ENCODE measurements at regions not wholly inside any gene's neighbourhood (a gene's known extent, or its start where the extent isn't known, plus 50 kb on each side); places are given as distances from the start of the nearest gene placed in this dataset.

DNA sequence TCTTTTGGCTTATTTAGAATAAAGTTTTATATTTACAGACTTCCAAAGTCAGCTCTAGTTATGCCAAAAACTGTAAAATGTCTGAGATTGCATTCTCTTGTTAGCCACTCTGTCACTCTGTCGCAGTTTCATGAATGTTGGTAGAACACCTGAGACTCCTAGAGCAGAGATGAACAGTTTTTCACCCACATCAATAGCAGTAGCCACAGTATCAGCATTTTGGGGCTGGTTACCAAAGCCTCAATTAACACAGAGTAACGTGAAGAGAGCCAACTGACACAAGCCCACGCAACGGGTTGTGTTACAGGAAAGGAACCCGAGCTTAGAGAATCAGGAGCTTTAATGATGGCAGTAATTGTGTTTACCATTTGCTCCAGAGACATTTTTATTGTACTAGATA lies 443.0 kb upstream of the SLC39A10 start:
- TF ChIP-seq CTCF (IDR thresholded peaks at IDR 0.05 in 8 of 11, conservative IDR thresholded peaks at IDR 0.05 in 3 of 11) = no peak
- no peak for TF ChIP-seq POLR2AphosphoS5 (IDR thresholded peaks at IDR 0.05)
- no peak for TF ChIP-seq POLR2A (IDR thresholded peaks at IDR 0.05)

Measured in spleen (tissue), 7 donors.